Progenitor cell of endocrine pancreas (in vitro differentiated cells): ENCODE measurements at regions not wholly inside any gene's neighbourhood (a gene's known extent, or its start where the extent isn't known, plus 50 kb on each side); places are given as distances from the start of the nearest gene placed in this dataset.

Experiments
- DNase-seq: peaks from one replicate; pipeline ENCODE4 v3.0.0; 2021; ENCODE audit warnings: low spot score; ENCODE audit not compliant: unreplicated experiment
- H3K27ac Mint-ChIP-seq: 2 replicates; pipeline ENCODE4 v1.8.0; 2021; ENCODE audit warnings: mild to moderate bottlenecking, moderate library complexity, mixed read lengths
- H3K27me3 Mint-ChIP-seq: 2 replicates; pipeline ENCODE4 v1.8.0; 2021; ENCODE audit warnings: mixed read lengths
- H3K36me3 Mint-ChIP-seq: 2 replicates; pipeline ENCODE4 v1.8.0; 2022; ENCODE audit warnings: mixed read lengths; ENCODE audit not compliant: insufficient read depth
- H3K4me1 Mint-ChIP-seq: 2 replicates; pipeline ENCODE4 v1.8.0; 2021; ENCODE audit warnings: low read depth, mixed read lengths
- H3K4me3 Mint-ChIP-seq: 2 replicates; pipeline ENCODE4 v1.8.0; 2021; ENCODE audit warnings: low read depth, mild to moderate bottlenecking, moderate library complexity, mixed read lengths
- H3K9me3 Mint-ChIP-seq: 2 replicates; pipeline ENCODE4 v1.8.0; 2021; ENCODE audit warnings: low read depth, mixed read lengths
- CTCF ChIP-seq: fragments of 200-600 bp; sonication (generic); IDR thresholded peaks from one replicate; pipeline ENCODE4 v1.5.0; 2021; ENCODE audit warnings: antibody characterized with exemption, mild to moderate bottlenecking; ENCODE audit not compliant: unreplicated experiment

DNA sequence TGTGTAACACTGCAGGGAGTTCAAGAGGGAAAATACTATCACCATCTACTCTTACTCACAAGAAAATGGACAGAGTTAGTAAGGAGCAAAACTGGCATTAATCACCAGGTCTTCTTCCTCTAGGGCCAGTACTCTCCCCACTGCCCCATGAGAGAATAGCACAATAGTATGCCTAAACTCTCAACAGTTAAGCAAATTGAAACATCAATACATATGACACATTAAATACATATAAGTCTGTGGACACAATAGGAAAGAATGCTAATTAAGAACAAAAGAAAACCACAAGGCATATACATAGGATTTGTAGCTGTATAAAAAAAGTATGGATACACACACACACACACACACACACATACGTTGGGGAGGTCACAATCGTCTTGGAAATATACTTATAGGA is 197.9 kb upstream of the BDNF start:
- DNase-seq: no peak
- Mint-ChIP-seq H3K4me1 (no peaks in the 10 kb centered on the region), H3K27me3 (no peaks in the 10 kb centered on the region), H3K27ac (no peak overlapping the region), H3K9me3 (no peaks in the 10 kb centered on the region), H3K36me3 (no peaks in the 10 kb centered on the region), H3K4me3 (no peak overlapping the region)
- TF ChIP-seq CTCF: no peak

- no peak for DNase-seq
- H3K36me3 Mint-ChIP-seq: no peaks in the 10 kb centered on the region
Measured at GRCh38 chr11:27896096-27896495, 195.8 kb upstream of the BDNF start.

GRCh38 chr11:27894552-27894951 is 194.3 kb upstream of the BDNF start:
- TF ChIP-seq CTCF: no peak
- no peaks in the 10 kb centered on the region for H3K36me3 Mint-ChIP-seq
- no peak for DNase-seq

More at GRCh38 chr11:27896096-27896495, 195.8 kb upstream of the BDNF start:
- no peak for TF ChIP-seq CTCF
- Mint-ChIP-seq H3K4me1 (no peaks in the 10 kb centered on the region), H3K27me3 (no peaks in the 10 kb centered on the region), H3K4me3 (no peak overlapping the region), H3K27ac (no peak overlapping the region), H3K9me3 (no peaks in the 10 kb centered on the region)

DNA sequence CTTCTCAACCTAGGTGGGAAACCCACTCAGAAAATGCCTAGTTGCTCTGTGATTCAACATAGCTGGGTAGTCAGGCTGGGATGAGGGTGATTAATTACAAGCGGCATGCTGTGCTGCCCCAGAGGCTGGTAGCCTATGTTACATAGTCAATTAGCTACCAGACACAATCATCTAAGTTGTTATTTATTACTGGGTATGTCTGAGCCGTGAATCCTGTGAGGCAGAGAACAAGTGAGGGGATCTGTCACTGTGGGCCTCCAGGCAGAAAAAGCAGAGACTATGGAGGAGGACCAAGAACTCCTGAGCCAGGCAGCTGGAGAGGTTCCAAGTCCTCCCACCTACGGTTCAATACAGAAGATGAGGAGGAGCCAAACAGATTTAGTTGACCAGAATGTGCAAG is 186.6 kb upstream of the BDNF start:
- no peak overlapping the region for H3K4me3 Mint-ChIP-seq
- TF ChIP-seq CTCF: no peak
- DNase-seq: no peak
- no peaks in the 10 kb centered on the region for H3K4me1 Mint-ChIP-seq
- peaks cover 5% of the 10 kb centered on the region for H3K9me3 Mint-ChIP-seq
- no peak overlapping the region for H3K27ac Mint-ChIP-seq
- H3K36me3 Mint-ChIP-seq: no peaks in the 10 kb centered on the region
- H3K27me3 Mint-ChIP-seq: peaks cover 7% of the 10 kb centered on the region

More at GRCh38 chr11:27894552-27894951, 194.3 kb upstream of the BDNF start:
- H3K4me3 Mint-ChIP-seq: no peak overlapping the region
- no peaks in the 10 kb centered on the region for H3K4me1 Mint-ChIP-seq
- peaks cover 5% of the 10 kb centered on the region for H3K9me3 Mint-ChIP-seq
- peaks cover 4% of the 10 kb centered on the region for H3K27me3 Mint-ChIP-seq
- H3K27ac Mint-ChIP-seq: no peak overlapping the region

- TF ChIP-seq CTCF: no peak
- Mint-ChIP-seq H3K27ac (no peak overlapping the region), H3K27me3 (no peaks in the 10 kb centered on the region), H3K4me1 (no peaks in the 10 kb centered on the region), H3K4me3 (no peak overlapping the region), H3K9me3 (no peaks in the 10 kb centered on the region), H3K36me3 (no peaks in the 10 kb centered on the region)
- DNase-seq: no peak
Measured at GRCh38 chr11:27882066-27882697, 181.9 kb upstream of the BDNF start.
